ENCODE measurements at regions not wholly inside any gene's neighbourhood (a gene's known extent, or its start where the extent isn't known, plus 50 kb on each side); places are given as distances from the start of the nearest gene placed in this dataset.

GRCh38 chr12:116459011-116459875 is 99.9 kb upstream of the MAP1LC3B2 start:
- TF ChIP-seq CTCF (IDR thresholded peaks at IDR 0.05) = no peak
- ATAC-seq (ENCODE audit: low FRiP score) (no peak), DNase-seq (ENCODE audit: low spot score) (no peak)

GRCh38 chr12:116459916-116460663 is 99.1 kb upstream of the MAP1LC3B2 start:
- no peak for TF ChIP-seq CTCF (IDR thresholded peaks at IDR 0.05)
- DNase-seq (ENCODE audit: low spot score) = no peak
- ATAC-seq (ENCODE audit: low FRiP score) = no peak

- TF ChIP-seq CTCF (IDR thresholded peaks at IDR 0.05) = no peak
- no peak for ATAC-seq (ENCODE audit: low FRiP score)
- DNase-seq (ENCODE audit: low spot score) = no peak
These were observed 98.1 kb upstream of the MAP1LC3B2 start for GRCh38 chr12:116461060-116461459.

GRCh38 chr12:116463366-116463765 is 95.8 kb upstream of the MAP1LC3B2 start:
- no peak for TF ChIP-seq CTCF (IDR thresholded peaks at IDR 0.05)
- no peak for ATAC-seq (ENCODE audit: low FRiP score)
- no peak for DNase-seq (ENCODE audit: low spot score)

- no peak for TF ChIP-seq CTCF (IDR thresholded peaks at IDR 0.05)
- no peak for DNase-seq (ENCODE audit: low spot score)
- ATAC-seq (ENCODE audit: low FRiP score) = no peak
These were observed 93.8 kb upstream of the MAP1LC3B2 start for GRCh38 chr12:116465407-116465806.

GRCh38 chr12:116465856-116466255 is 93.3 kb upstream of the MAP1LC3B2 start:
- DNase-seq (ENCODE audit: low spot score) (no peak), ATAC-seq (ENCODE audit: low FRiP score) (no peak)
- no peak for TF ChIP-seq CTCF (IDR thresholded peaks at IDR 0.05)

Measured in omental fat pad (tissue), 3 donors.